GM20000 (cell line): ENCODE measurements at regions not wholly inside any gene's neighbourhood (a gene's known extent, or its start where the extent isn't known, plus 50 kb on each side); places are given as distances from the start of the nearest gene placed in this dataset.

Experiments
- DNase-seq: peaks from one replicate; pipeline ENCODE4 v3.0.0; 2012; ENCODE audit warnings: low spot score
- TF ChIP-seq, protein P1 (sequence below): IDR thresholded peaks from 2 replicates; pipeline ENCODE4 v1.5.1; 2012; ENCODE audit warnings: mild to moderate bottlenecking, control low read depth; ENCODE audit errors: extremely low read depth, missing control alignments

DNA sequence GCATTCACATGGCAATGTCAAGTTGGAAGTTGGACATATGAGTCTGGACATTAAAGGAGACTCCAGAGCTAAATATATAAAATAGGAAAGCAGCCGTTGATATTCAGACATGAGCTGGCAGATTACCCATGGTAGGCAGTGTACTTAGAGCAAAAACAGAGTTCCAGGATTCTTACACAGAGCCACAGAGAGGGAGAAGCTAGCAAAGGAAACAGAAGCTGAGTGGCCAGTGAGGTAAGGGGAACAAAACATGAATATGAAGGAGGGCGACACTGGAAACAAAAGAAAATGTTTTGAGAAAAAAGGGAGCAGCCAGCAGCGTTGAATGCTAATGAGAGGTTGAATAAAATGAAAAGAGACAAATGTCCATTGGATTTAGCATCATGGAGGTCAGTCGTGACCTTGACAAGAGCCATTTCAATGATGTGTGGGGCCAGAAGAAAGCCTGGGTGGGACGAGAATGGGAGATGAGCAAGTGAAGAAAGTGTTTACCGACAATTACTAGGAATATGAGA lies 198.4 kb downstream of the POU4F1 start:
- TF ChIP-seq, protein P1, sequence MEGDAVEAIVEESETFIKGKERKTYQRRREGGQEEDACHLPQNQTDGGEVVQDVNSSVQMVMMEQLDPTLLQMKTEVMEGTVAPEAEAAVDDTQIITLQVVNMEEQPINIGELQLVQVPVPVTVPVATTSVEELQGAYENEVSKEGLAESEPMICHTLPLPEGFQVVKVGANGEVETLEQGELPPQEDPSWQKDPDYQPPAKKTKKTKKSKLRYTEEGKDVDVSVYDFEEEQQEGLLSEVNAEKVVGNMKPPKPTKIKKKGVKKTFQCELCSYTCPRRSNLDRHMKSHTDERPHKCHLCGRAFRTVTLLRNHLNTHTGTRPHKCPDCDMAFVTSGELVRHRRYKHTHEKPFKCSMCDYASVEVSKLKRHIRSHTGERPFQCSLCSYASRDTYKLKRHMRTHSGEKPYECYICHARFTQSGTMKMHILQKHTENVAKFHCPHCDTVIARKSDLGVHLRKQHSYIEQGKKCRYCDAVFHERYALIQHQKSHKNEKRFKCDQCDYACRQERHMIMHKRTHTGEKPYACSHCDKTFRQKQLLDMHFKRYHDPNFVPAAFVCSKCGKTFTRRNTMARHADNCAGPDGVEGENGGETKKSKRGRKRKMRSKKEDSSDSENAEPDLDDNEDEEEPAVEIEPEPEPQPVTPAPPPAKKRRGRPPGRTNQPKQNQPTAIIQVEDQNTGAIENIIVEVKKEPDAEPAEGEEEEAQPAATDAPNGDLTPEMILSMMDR = no peak

DNA sequence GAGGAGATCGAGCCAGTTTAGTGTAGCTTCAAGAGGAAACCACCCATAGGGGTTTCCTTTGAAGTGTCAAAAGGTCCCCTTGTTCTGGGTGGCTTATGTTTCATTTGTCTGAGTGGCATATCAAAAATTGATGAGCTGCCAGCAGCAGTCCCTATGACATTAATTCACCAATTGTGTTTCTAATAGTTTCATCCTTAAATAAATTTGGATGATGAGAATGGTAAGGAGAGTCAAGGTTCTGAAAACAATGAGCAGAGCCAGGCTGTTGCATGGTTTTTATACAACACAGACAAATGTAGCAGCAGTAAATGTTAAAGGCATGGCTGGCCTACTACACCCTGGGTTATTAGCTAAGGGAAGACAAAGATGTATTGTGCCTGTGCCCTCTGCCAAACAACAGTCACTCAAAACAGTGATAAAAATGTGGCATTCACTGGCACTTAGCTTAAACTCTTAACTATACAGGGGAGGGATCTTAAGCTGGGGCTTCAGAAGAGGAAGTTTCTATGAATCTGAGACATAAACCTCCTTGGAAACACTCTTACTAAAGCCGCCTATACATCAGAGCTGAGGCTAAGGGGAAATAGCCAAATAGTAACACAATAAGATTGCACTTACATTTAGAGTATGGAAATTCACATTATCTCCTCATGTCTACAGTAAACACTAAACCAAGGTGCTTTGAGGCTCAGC lies 200.5 kb downstream of the POU4F1 start:
- TF ChIP-seq, protein P1 = no peak
- no peak for DNase-seq

More for the DNA sequence above, 198.4 kb downstream of the POU4F1 start:
- DNase-seq = no peak

DNA sequence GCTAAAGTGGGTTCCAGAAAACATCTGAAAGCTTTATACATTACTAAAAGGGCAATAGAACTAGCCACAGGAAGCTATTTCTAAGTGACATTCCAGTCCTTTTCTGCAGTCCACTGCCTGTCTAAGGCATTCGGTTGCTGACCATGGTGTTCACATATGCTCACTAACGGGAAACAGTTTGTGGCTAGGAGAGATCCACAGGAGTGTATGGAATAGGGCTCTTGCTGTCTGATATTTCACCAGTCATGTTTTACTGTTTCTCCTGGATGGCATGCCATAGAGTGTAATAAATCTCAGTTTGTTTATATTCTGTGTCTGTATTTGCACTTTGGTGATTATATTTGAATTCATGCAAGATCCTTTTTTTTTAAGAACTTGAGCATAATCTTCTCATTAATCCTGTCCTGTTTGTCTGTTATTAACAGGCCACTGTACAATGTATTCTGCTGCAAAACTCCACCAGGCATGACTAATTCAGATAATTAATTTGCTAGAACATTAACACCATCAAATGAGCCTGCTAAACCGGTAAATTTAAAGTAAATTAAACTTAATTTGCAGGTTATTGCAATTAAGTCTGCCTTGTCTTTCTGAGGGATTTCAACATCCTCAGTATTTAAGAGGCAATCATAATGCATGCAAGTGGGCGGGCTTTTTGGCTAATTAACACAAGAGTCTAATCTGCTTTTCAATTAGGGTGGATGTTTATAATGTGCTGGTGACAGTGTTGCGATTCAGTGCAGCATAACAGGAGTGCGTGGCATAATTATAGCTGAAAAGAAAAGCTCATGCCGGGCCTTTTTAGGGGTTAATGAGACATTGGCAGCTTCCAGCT lies 201.3 kb downstream of the POU4F1 start:
- DNase-seq = no peak
- TF ChIP-seq, protein P1 = no peak

DNA sequence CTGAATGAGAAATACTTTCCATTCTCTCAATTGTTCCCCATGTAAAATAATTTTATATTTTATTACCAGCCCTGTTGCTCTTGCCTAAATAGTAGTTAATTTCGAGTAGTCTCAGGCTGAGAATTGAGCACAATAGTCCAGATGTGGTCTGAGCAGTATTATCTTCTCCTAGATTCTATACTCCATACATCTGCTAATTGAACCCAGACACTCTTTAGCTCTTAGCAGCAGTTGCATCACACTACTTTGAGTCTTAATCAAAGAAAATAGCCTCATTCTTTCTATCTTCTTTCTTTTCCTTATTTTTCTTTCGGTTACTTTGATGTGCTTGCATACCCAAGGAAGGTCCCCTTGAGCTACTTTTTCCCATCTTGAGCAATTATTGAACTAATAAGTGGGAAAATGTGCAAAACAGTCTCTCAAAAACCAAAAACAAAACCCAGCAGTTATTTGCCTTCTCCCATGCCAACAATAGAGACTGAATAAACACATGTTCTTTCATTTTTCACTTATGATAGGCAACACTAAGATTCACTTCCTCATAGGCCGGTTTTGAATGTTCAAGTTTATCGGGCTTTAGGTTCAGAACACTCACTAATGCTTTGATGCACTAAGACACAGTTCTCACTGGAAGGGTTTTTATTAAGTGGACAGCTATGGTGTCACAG lies 204.5 kb downstream of the POU4F1 start:
- TF ChIP-seq, protein P1 = no peak
- DNase-seq = peak; percentile 36

DNA sequence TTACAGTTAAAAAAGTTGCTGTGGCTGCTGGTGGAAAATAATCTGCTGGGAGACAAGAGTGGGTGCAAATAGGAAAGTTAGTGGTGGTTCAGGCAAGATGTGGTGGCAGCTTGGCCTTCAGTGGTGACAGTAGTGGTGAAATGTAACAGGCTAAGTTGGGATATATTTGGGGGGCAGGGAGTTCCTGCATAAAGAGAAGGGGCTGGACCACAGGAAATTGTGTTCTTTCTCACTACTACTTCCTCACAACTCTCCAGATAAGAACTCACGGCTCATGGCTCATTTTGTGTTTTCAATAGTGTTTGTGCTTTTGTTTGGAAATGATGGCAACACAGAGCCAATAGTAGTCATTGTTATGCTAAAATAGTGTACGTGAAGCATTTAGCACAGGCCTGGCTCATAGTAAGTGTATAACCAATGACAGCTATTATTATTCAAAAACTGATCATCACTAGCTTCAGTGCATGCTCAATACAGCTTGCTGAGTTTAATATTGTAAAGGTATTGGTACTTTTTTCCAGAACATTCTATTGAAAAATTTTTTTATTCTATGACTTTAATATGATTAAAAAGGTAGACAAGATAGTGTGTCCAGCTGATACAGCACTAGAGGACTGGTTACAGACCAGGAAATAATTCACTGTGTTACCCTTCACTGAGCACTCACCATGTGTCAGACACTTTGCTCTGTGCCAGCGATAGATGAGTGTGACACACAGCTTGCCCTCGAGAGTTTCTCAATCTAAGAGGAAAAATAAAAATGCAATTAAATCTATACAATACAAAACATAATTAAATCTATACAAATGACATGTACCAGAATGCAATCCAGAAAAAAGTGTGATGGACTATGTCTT lies 209.8 kb downstream of the POU4F1 start:
- TF ChIP-seq, protein P1 = no peak
- no peak for DNase-seq

DNA sequence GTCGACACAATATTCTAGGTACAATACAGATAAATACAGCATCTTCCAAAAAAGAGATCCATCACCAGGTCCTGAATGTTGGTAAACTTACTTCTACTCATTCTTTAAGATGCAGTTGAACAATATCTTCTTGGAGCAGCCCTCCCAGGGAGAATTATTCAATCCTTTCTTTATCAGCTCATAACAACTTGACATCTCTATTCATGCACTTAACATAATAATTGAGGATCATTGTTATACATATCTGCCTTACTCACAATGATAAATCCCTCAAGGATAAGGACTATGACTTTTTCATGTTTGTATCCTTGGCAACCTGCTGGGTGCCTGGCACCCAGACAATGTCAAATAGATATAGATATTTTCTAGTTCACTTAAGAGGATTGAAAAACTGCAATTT lies 219.5 kb downstream of the POU4F1 start:
- DNase-seq = no peak

More for the DNA sequence above, 219.5 kb downstream of the POU4F1 start:
- TF ChIP-seq, protein P1 = no peak
